T1000 (cell line): ENCODE measurements at regions not wholly inside any gene's neighbourhood (a gene's known extent, or its start where the extent isn't known, plus 50 kb on each side); places are given as distances from the start of the nearest gene placed in this dataset.

ENCODE experiments used
- DNase-seq: peaks from one replicate; lab custom pipeline; 2025; ENCODE audit warnings: mixed read lengths; lab: John Stamatoyannopoulos, UW

DNA sequence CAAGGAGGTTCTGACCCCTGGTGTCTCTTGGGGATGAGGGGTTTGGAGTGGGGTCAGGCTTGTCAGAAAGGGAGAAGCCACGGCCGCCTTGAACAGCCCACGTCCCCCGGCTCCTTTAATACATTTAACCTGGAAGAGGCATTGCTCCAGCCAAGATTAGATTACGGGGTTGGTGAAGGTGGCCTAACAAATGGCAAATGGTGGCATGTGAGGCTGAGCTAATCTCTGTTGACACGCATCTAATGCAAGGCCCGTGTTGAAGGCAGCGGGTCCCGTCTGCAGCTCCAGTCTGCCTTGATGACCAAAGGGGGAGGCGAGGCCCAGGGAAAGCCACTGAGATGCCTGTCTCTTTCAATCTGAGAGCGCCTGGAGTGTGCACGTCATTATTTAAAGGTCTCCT, 673.7 kb upstream of the TBX3 start:
- DNase-seq: no peak

DNA sequence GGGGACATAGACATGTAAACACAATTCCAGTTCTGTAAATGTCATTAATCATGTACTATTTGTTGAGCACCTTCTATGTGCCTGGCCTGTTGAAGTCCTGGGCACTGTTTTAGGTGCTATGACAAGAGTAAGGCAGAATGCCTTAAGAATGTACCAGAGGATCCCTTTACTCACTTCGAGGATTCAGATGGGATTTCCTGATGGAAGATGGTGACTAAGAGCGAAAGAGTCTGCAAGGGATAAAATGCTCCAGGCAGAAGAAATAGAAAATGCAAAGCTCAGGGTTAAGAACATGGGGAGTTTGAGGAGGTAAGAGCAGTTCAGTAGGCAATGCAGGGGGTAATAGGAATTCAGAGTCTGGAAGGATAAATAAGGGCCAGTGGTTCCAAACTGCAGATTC, 671.3 kb upstream of the TBX3 start:
- DNase-seq: no peak

DNA sequence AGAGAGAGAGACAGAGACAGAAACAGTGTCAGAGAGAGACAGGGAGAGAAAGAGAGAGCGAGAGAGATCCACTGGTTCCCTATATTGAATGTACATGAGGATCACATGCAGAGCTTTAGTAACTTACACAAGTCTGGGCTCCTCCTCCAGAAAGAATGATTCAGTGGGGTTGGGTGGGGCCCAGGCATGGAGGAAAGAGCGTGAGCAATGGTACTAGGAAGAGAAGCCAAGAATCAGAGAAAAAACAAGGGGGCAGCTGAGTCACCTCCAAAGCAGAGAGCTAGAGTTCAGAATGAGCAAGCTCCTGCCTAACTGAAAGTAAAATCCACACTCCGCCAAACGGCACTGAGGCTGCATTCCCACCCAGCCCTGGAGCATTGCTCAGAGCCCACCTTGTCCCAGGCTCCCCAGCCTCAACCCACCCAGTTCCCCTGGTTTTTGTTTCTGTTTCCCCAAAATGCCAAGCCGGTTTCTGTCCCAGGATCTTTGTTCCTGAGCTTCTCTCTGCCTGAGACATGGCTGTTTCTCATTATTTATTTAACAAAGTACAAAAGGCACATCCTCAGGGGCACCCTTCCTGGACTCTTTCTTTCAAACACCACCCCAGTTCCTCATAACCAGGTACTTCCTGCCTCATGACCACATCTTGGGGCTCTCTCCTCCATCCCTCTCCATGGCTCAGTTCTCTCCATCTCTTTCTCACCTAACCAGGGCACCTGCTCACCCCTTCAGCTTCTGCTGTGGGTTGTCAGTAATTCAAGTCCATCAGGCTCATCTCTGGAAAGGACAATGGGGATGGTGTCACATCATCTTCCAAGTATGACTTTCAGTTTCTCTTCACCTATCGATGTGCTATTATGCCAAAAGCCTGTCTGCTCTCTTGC, 670.3 kb upstream of the TBX3 start:
- peak; percentile 100 for DNase-seq

DNA sequence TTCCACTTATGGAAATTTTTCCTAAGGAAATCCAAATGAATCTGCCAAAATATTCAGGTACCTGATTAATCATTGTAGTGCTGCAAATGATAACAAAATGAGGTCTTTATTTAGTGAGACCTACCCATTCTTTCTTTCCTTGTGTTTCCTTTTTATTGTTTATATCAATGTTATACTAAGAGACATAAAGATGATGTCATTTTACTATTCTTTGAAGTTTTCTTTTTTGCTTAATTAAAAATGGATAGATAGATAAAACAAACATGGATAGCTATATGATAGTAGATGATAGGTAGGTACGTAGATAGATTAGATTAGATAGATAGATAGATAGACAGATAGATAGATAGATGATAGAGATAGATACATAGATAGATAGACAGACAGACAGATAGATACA, 669.5 kb upstream of the TBX3 start:
- DNase-seq: no peak

DNA sequence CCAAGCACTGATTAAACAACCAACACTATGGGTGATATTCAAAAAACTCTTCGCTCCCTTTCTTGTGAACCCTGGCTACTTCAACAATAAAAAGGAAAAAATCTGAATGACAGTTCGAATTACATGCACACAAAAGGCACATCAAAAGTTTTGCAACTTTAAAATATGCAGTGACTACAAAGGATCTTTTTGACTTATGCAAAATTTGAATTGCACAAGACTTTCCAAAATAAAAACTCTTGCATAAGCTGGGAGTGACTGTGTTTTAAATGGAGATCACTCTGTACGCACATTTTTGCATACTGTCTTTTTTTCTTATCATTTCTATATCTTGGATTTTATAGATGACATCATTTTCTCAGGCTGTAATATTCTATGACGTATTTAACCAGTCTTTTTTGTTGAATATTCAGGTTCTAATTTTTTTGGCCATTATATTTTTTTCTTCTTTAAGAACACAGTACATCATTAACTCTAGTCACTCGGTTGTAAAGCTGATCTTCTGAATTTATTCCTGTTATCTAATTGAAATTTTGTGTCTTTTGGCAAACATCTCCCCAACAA, 667.6 kb upstream of the TBX3 start:
- DNase-seq: no peak

DNA sequence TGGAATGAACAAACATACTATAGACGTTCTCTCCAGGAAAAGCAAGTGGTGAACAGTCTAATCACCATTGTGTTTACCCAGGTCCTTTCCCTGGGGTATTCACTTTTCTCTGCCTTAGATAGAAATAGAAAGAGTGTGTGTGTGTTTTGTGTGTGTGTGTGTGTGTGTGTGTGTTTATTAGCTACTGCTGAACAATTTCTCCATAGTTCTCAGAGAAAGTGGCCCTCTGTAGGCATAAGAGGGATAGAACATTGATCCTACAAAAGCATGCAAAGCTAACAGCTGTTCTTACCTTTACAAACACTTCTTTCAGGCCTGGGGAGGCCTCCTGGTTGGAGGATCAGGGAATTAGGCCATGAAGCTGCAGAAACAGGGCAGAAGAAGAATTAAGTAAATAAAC, 665.7 kb upstream of the TBX3 start:
- DNase-seq: no peak

DNA sequence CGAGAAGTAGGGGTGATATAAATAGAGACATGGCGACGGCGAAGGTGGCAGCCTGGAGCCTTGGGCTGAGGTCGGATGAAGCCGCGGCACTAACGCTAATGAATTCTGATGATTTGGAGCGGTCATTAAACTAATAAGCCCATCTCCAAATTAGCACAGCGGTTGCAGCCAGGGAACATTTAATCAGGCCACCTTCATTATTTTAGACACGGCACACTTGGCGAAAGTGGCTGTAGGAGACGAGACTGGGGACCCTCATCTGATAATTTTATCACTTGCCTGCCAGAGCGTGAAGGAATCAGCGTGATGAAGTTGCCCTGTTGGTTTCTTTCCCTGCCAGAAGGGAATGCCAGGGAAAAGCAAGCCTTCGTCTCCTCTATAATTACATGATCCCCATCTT, 664.3 kb upstream of the TBX3 start:
- DNase-seq: no peak

DNA sequence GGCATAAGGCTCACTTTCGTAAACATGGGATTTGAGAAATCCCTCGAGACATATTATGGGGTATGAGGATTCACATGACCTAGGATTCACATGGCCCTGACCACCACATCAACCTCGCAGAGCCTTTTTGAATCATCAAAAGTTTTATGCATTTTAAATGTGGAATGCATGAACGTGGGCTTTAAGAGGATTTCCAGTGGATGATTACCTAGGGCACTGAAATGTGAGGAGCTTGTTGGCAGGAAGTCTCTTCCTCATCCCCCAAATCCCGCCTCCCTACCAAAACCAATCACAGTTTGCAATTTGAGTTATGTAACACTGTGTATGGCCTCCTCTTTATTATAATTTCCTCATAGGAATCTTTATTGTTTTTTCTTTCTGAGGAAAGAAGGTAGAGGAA, 659.6 kb upstream of the TBX3 start:
- DNase-seq: no peak

DNA sequence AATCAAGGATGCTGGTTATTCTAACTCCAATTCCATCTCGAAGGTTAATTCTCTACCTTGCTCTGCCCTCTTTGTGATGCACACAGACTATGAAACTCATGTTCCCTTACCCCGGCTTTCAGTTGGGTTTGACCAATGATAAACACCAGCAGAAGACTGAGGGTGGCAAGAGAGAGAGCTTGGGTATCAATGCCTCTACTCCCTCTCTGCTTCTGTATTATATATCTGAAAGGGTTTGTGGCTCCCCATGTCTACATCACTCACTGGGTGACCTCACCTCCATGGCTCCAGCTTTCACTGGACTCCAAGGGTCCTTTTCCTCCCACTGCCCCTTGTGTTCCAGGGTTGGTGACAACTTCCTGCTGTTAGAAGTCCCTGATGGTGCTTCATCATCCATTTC, 659.0 kb upstream of the TBX3 start:
- no peak for DNase-seq

DNA sequence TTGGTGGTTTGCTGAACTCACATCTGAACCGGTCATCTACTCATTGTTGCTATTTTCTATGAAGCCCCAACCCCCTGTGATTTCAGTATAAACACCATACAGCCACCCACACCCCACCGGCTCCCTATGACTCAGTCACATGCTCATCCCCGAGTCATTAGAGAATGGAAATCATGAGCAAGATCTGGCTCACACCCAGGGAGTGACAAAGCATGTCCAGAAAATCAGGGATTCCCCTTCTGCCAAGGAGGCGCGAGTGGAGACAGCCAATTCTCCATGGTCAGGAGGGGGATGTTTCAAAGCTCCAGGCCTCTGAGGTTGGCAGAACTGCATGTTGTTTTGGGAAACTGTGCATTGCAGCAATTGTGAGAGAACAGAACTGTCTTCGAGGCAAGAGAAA, 657.5 kb upstream of the TBX3 start:
- DNase-seq: peak; percentile 100

DNA sequence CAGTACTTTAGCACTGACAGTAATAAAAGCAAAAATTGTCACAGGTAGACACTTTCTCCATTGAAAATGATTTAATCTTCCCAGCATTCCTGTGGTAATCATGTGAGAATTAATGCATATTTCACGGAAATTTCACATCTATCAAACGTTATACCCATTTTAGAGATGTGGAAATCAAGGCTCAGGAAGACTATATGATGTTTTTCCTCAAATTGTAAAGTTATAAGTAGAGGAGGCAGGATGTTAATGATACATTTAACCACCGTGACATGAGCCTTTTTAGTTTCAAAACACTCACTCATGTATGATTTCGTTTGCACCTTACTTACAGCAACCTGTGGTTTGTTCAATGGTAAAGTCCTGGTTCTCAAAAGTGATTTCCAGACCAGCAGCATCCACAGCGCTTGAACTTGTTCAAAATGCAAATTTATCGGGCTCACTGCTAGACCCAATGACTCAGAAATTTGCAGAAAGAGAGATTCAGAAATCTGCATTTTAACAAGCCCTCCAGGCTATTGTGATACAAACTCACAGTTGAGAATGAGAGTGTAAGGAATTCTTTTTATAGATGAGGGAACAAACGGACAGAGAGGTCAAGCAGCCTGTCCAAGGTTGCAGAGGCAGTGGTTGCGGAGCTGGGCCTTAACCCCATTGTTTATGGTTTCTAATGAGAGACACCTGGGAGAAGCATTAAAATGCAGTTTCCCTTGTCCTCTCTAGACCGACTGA, 654.8 kb upstream of the TBX3 start:
- no peak for DNase-seq

DNA sequence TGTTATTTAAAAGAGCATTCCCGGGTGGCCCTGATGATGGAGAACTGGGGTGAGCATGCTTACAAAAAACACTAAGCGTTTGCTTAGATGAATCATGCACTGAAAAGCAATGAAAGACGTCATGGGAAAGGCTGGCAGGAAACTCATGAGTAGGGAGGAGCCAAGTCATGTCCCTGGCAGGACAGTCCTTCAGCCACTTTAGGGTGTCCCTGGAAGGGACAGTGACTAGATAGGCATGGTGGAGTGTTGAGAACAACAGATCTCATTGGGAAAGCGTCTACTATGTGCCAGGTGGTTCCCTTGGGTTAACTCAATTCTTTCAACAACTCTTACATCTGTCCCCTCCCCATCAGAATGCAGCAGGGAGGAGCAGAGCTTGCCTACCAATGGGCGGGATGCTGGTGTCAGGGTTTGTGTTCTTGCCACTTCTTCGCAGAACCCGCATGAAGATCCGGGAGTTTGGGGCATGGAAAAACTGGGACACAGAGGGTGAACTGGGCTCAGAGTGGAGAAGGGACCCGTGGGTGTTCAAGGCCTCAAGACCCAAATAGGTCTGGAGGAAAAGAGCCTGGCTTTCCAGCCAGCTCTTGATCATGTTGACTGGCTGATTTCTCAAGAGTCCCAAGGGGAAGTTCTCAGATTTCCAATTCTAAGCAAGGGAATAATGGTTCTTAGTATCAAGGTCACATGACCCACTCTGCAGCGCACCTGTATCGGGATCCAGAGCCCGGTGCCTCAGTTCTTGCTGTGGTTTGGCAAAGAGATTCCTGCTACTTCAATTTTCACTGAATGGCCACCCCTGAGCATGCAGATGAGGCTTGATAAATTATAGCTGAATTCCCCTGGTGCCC, 653.9 kb upstream of the TBX3 start:
- DNase-seq: peak; percentile 100

DNA sequence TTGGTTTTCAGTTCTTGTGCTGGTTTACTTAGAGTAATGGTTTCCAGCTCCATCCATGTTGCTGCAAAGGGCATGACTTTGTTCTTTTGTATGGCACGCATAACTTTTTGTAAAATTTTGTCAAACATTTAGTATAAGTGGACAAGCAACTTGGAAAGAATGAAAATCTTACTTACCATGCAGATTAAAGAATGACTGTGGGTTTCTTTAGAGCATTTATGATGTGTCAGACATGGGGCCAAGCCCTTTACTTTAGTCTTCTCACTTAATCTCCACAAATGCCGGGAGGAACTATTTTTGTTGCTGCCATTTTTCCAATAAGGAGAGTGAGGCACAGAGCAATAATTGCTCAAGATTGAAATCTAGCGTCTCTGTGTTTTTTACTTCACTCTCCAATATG, 652.5 kb upstream of the TBX3 start:
- no peak for DNase-seq

DNA sequence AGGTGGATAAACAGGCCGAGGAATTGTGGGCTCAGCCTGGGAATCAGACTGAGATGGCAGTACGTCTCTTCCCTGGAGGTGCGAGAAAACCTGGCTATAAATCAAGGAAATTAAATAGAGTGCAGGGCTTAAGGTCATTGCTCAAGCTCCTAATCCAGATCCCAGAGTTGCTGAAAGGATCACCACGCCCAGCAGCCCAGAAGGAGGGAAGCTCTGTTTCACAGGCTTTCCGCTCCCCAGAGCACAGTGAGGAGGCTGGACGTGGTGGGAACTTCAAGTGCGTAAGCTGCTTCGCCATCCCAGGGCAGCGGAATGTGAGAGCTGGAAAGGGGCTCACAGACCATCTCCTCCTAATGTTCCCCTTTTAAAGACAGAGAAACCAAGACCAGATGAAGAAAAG, 651.6 kb upstream of the TBX3 start:
- DNase-seq: no peak

DNA sequence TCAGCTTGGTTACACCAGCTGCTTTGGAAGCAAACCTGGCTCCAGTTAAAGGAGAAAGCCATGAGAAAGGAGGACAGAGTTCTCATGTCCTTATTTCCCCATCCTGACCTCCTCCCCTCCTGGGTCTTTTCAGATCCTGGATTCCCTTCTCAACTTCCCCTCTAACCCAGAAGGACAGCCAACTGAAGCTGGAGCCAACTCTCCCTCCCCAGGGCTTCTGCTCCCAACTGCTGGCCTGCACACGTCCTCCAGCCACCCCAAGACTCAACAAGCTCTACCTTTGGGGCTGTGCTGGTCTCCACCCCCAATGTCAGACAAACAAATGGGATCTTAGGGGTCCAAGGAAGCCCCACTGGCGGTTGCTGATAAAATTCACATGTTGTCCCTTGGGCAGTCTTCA, 651.1 kb upstream of the TBX3 start:
- DNase-seq: no peak

DNA sequence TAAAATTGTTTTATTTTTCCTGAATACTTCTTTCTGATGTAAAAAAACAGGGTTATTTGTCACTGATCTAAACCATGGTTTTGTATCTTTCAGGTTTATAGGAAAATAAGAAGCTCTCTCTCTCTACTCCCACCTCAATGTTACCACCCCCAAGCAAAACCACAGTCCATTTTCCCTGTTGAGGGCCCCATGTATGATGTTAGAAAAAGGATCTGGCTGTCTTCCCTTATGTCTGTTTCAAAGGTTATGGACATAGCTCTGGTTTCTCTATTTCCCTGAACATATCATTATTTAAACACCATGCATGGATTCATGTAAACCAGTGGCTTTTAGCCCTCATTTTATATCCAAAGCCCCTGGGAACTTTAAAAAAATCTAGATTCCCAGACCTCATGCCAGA, 649.0 kb upstream of the TBX3 start:
- no peak for DNase-seq

DNA sequence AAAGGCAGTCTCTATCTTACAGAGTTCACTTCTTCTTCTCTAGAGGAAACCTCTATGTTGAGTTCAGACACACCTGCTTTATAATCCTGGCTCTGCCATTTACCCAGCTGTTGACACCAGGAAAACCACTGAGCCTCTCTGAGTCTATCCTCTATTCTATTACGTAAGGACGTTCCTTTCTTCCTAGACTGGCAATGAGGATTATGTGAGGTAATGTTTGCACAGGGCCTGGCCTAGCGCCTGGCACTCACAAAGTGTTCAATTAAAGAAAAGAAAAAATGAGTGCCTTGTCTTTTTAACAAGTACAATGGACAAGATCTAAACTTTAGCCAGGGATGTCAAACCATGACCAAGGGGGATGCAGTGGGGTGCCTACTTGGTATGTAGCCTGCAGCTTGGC, 641.9 kb upstream of the TBX3 start:
- no peak for DNase-seq

DNA sequence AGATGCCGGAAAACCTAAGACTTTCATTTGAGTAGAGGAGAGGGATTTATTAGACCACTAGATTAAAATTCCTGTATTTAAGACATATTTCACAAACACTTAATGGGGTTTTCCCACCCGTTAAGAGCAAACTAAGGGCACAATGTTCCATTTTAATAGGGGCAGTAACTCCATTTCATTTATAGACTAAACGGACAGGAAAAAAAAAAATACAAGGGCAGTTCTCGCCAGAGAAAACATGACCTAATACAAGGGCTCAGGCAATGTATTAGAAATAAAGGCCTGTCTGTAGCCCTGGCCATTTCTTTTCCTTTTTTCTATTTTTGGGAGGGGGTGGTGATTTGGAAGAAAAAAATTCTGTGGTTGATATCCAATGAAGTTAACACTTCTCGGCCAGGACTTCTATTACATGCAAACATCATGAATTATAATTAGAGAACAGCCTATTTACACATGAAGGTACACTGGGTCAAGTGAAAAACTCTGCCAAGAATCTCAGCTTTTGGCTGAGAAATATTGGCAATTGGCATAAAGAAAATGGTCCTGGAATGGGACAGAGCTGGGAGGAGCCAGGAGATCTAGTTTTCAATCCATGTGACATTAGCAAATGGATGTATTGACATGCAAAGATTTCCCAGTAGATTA, 641.1 kb upstream of the TBX3 start:
- DNase-seq: no peak

DNA sequence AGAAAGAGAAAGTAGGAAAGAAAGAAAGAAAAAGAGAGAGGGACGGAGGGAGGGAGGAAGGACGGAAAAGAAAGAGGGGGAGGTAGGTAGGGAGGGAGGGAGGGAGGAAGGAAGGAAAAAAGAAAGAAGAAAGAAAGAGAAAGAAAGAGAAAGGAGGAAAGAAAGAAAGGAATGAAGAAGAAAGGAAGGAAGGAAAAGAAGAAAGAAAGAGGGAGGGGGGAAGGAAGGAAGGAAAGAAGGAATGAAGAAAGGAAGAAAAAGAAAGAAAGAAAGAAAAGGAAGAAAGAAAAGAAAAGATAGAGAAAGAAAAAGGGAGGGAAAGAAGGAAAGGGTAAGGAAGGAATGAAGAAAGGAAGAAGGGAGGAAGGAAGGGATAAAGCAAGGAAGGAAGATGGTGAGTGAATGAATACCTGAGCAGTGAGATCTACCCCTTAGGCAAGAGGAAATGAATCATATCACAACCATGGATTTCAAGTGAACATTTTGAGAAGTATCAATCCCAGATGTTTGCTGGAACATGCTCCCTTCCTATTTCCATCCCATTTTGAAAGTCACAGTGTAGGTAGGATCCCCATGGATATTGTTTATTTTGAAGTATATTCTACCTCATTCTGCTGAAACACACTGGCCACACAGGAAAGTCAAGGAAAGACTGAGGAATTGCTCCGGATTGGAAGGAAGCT, 639.4 kb upstream of the TBX3 start:
- no peak for DNase-seq

DNA sequence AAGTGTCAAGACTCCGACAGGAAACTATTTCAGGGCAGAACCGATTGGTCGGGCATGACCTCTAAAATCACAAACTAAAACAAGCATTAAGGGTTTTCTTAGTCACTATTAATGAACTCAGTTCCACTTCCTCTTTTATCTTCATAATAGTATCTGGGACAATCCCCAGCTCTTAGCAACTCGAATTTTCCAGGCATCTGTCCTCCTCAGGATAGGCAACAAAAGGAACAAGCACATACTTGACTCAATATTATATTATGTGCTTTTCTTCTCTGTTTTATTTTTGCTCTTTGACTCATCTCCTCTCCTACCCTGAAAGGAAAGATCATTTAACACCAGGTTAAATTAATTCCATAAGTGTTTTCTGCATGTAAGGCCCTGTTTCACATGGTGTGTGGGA, 638.3 kb upstream of the TBX3 start:
- no peak for DNase-seq

DNA sequence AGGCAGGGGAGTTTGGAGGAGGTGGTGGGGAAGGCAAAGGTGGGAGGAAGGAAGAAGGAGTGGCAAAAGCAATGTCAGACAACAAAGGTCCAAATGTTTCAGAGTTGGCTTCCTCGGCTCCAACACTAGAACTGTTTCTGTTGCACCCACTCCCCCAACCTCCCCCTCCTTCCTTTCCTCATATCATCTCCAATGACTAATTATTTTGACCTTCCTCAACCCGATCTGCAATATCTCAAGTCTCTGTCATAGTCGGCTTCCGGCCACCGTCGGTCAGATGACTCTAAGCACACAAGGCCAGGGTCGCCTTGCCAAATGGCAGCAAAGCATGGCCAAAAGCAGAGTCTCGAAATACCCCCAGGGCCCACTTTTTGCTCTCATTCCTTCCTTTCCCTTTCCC, 637.0 kb upstream of the TBX3 start:
- no peak for DNase-seq
